Retinal pigment epithelial cell (primary cell): ENCODE measurements at regions not wholly inside any gene's neighbourhood (a gene's known extent, or its start where the extent isn't known, plus 50 kb on each side); places are given as distances from the start of the nearest gene placed in this dataset.

ENCODE experiments used
- DNase-seq: peaks from one replicate; pipeline ENCODE4 v3.0.0-alpha.2; 2010; ENCODE audit warnings: low read depth
- H3K4me3 ChIP-seq: 2 replicates; pipeline ENCODE4 v1.5.1; 2011; ENCODE audit warnings: mild to moderate bottlenecking, low read length, control low read depth, moderate library complexity
- CTCF ChIP-seq: conservative IDR thresholded peaks from 2 replicates; pipeline ENCODE4 v1.5.1; 2011; ENCODE audit warnings: low read depth, low read length, control low read depth, inconsistent platforms

DNA sequence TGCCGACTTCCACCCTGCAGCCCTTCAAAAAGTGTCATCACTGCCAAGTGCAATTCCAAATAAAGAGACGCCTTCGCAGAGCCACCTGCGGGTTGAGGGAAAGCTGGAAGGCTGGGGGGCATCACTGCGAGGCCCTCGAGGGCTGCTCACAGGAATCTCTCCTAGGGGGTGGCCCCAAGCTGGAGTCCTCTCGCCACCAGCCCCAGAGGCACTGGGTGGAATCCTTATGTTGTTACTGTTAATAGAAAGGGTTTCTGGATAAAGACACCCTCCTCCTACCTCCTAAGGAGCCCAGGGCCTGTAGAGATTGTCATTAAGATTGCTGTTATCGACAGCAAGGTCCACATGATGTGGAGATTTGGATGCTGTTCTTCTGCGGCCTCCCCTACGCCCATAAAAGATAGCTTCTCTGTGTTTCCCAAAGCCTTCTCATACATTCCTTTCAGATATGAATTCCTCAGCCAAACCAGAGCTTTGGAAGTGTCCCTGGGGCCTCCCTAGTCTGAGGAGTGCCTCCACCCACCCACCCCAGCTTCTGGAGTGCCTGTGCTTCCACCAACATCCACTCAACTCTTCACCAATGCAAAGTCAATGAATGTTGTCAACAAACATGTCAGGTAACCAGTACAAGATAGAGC, 512.7 kb downstream of the SHQ1 start:
- no peak for DNase-seq

GRCh38 chr3:72334681-72335457, 513.4 kb downstream of the SHQ1 start:
- H3K4me3 ChIP-seq = no peak overlapping the region
- DNase-seq = no peak
- no peak for TF ChIP-seq CTCF

More for the DNA sequence above, 512.7 kb downstream of the SHQ1 start:
- no peak overlapping the region for H3K4me3 ChIP-seq
- no peak for TF ChIP-seq CTCF

DNA sequence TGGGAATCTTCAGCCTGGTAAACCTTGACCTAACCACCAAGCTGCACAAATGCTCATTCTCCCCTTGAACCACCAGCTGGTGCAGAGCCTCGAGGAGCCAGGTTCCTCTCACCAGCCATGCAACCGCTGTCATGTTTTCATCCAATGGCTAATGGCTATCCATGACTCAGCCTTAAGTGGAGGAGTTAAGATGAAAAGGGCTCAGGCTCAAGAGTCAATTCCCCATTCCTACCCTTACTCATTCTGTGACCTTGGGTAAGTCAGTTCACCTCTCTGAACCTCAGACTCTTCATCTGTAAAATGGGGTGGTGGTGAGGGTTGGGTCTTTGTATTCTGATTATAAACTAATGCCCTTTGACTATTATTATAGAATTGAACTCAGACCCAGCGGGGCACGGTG, 515.6 kb downstream of the SHQ1 start:
- no peak for TF ChIP-seq CTCF
- no peak for DNase-seq
- no peak overlapping the region for H3K4me3 ChIP-seq

- TF ChIP-seq CTCF = no peak
- DNase-seq = no peak
- no peak overlapping the region for H3K4me3 ChIP-seq
Observed at GRCh38 chr3:72332036-72332435, 516.2 kb downstream of the SHQ1 start.

DNA sequence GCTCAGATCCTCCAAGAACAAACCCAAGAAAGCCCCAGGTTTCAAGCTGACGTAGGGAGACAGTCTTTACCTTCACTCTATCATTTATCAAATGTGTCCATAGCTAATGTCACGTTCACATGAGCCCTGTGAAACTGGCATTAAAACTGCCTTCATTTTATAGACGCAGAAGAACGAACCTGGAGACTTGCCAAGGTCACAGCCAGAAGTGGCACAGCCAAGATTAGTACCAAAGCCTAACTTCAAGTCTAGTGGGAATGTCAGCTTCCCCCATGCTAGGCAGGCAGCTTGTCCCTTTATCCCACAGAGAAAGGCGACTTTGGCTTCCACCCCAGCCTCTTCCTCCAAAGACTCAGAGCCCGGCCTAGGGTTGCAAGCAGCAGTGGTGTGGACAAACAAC, 517.2 kb downstream of the SHQ1 start:
- no peak for TF ChIP-seq CTCF
- H3K4me3 ChIP-seq = no peak overlapping the region
- no peak for DNase-seq

DNA sequence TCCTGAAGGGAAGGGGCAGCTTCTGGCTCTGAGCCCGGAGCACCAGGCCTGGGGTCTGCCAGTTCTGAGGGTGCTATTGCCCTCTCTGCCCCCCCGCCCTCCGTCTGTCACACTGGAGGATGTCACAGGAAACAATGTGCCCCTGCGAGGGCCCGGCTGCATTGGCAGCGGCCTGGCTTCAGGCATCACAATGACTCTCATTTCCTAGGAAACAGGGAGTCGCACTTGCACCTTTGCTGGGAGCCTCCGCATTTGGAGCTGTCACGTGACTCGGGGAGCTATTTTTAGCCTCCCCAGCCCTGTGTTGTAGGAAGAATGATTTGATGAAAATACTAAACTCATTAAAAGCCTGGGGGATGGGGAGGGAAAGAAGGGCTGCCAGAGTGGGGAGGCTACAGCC, 518.9 kb downstream of the SHQ1 start:
- no peak for TF ChIP-seq CTCF
- DNase-seq = peak; percentile 45
- H3K4me3 ChIP-seq = no peak overlapping the region

GRCh38 chr3:72328755-72329277, 519.4 kb downstream of the SHQ1 start:
- H3K4me3 ChIP-seq = no peak overlapping the region
- TF ChIP-seq CTCF = no peak
- no peak for DNase-seq
